CD4-positive, CD25-positive, alpha-beta regulatory T cell (primary cell): ENCODE measurements at regions not wholly inside any gene's neighbourhood (a gene's known extent, or its start where the extent isn't known, plus 50 kb on each side); places are given as distances from the start of the nearest gene placed in this dataset.

Source experiments
- ATAC-seq, 2 donors: fragments of 150-1000 bp; cut with Tn5 transposase; one replicate each; pipeline ENCODE4 v1.10.0; 2021; ENCODE audit warnings: low read depth in 2 of 2, moderate number of reproducible peaks in 2 of 2, moderate library complexity in 1 of 2
- DNase-seq, 3 donors: peaks; one replicate each; pipeline versions ENCODE4 v3.0.0 to v3.0.0-alpha.2; 2012 to 2022; ENCODE audit warnings: mixed read lengths in 1 of 3
- H3K27ac ChIP-seq: one replicate; pipeline ENCODE4 v1.7.0; 2013; ENCODE audit warnings: mild to moderate bottlenecking, low read length; ENCODE audit not compliant: insufficient read depth, poor library complexity, severe bottlenecking
- H3K27me3 ChIP-seq: one replicate; pipeline ENCODE4 v1.7.0; 2013; ENCODE audit warnings: low read length; ENCODE audit not compliant: control insufficient read depth, insufficient read depth
- H3K36me3 ChIP-seq: one replicate; pipeline ENCODE4 v1.7.0; 2013; ENCODE audit warnings: mild to moderate bottlenecking, low read length, moderate library complexity; ENCODE audit not compliant: control insufficient read depth, insufficient read depth
- H3K4me1 ChIP-seq: 2 replicates; pipeline ENCODE4 v1.7.0; 2013; ENCODE audit warnings: mild to moderate bottlenecking, low read length; ENCODE audit not compliant: insufficient read depth, control insufficient read depth, poor library complexity, severe bottlenecking
- H3K4me3 ChIP-seq: one replicate; pipeline ENCODE4 v1.7.0; 2013; ENCODE audit warnings: low read depth, mild to moderate bottlenecking, low read length, moderate library complexity
- H3K9me3 ChIP-seq, 2 experiments: 1 replicate in 1 of 2; 2 replicates in 1 of 2; pipeline ENCODE4 v1.7.0; 2013; ENCODE audit warnings: low read length in 2 of 2, mild to moderate bottlenecking in 1 of 2, moderate library complexity in 1 of 2; ENCODE audit not compliant: control insufficient read depth in 2 of 2
- H3K27ac Mint-ChIP-seq, 3 donors: one replicate each; pipeline ENCODE4 v1.8.0; 2020 to 2022; ENCODE audit warnings: mild to moderate bottlenecking in 3 of 3, mixed read lengths in 3 of 3, moderate library complexity in 2 of 3
- H3K27me3 Mint-ChIP-seq: one replicate; pipeline ENCODE4 v1.8.0; 2022; ENCODE audit warnings: mild to moderate bottlenecking, mixed read lengths
- H3K36me3 Mint-ChIP-seq: one replicate; pipeline ENCODE4 v1.8.0; 2020; ENCODE audit warnings: mixed read lengths
- H3K4me1 Mint-ChIP-seq, 4 donors: one replicate each; pipeline ENCODE4 v1.8.0; 2020 to 2022; ENCODE audit warnings: mixed read lengths in 4 of 4, mild to moderate bottlenecking in 1 of 4
- H3K4me3 Mint-ChIP-seq, 4 donors: one replicate each; pipeline ENCODE4 v1.8.0; 2020 to 2022; ENCODE audit warnings: mild to moderate bottlenecking in 4 of 4, mixed read lengths in 4 of 4, moderate library complexity in 3 of 4
- H3K9me3 Mint-ChIP-seq, 7 donors: one replicate each; pipeline ENCODE4 v1.8.0; 2020 to 2022; ENCODE audit warnings: mixed read lengths in 7 of 7, mild to moderate bottlenecking in 3 of 7, moderate library complexity in 2 of 7

- DNase-seq (no peak), ATAC-seq (no peak)
- Mint-ChIP-seq H3K9me3 (peaks cover 0 to 4% (median 0%) of the 10 kb centered on the region in 7 donors), H3K4me1 (no peaks in the 10 kb centered on the region), H3K27me3 (peaks cover 4% of the 10 kb centered on the region), H3K36me3 (no peaks in the 10 kb centered on the region), H3K4me3 (no peak overlapping the region), H3K27ac (no peak overlapping the region)
- Histone ChIP-seq H3K4me1 (no peaks in the 10 kb centered on the region), H3K36me3 (no peaks in the 10 kb centered on the region), H3K9me3 (no peaks in the 10 kb centered on the region), H3K27me3 (no peaks in the 10 kb centered on the region), H3K4me3 (no peak overlapping the region), H3K27ac (no peak overlapping the region)
Observed at GRCh38 chr5:174843263-174844250, 119.2 kb downstream of the MSX2 start.

GRCh38 chr5:174840435-174840834, 116.1 kb downstream of the MSX2 start:
- Mint-ChIP-seq H3K4me1 (no peaks in the 10 kb centered on the region), H3K4me3 (no peak overlapping the region), H3K36me3 (no peaks in the 10 kb centered on the region), H3K9me3 (peaks cover 0 to 6% (median 0%) of the 10 kb centered on the region in 7 donors), H3K27ac (no peak overlapping the region), H3K27me3 (no peaks in the 10 kb centered on the region)
- no peaks in the 10 kb centered on the region for H3K27me3 ChIP-seq
- no peak overlapping the region for H3K27ac ChIP-seq
- no peaks in the 10 kb centered on the region for H3K4me1 ChIP-seq
- DNase-seq (no peak), ATAC-seq (no peak)
- no peaks in the 10 kb centered on the region for H3K36me3 ChIP-seq
- no peaks in the 10 kb centered on the region for H3K9me3 ChIP-seq
- no peak overlapping the region for H3K4me3 ChIP-seq

- Mint-ChIP-seq H3K27ac (no peak overlapping the region), H3K36me3 (no peaks in the 10 kb centered on the region), H3K27me3 (no peaks in the 10 kb centered on the region), H3K4me3 (no peak overlapping the region), H3K4me1 (no peaks in the 10 kb centered on the region), H3K9me3 (peaks cover 0 to 4% (median 0%) of the 10 kb centered on the region in 7 donors)
- Histone ChIP-seq H3K27ac (no peak overlapping the region), H3K36me3 (no peaks in the 10 kb centered on the region), H3K4me1 (no peaks in the 10 kb centered on the region), H3K9me3 (no peaks in the 10 kb centered on the region), H3K4me3 (no peak overlapping the region), H3K27me3 (no peaks in the 10 kb centered on the region)
- no peak for ATAC-seq
- DNase-seq, result no peak
Observed at GRCh38 chr5:174839196-174839595, 114.8 kb downstream of the MSX2 start.

GRCh38 chr5:174837919-174838902, 113.8 kb downstream of the MSX2 start:
- Mint-ChIP-seq H3K4me1 (no peaks in the 10 kb centered on the region), H3K27me3 (no peaks in the 10 kb centered on the region)
- ATAC-seq, result no peak

GRCh38 chr5:174834081-174834480, 109.7 kb downstream of the MSX2 start:
- no peaks in the 10 kb centered on the region for H3K36me3 Mint-ChIP-seq
- H3K27ac Mint-ChIP-seq, result no peak overlapping the region
- H3K4me1 ChIP-seq, result no peaks in the 10 kb centered on the region
- H3K4me3 Mint-ChIP-seq, result no peak overlapping the region
- DNase-seq (no peak), ATAC-seq (no peak)
- peaks cover 0 to 5% (median 0%) of the 10 kb centered on the region in 7 donors for H3K9me3 Mint-ChIP-seq
- H3K27me3 Mint-ChIP-seq, result no peaks in the 10 kb centered on the region
- no peaks in the 10 kb centered on the region for H3K27me3 ChIP-seq
- H3K36me3 ChIP-seq, result no peaks in the 10 kb centered on the region
- H3K27ac ChIP-seq, result no peak overlapping the region
- no peak overlapping the region for H3K4me3 ChIP-seq
- H3K4me1 Mint-ChIP-seq, result no peaks in the 10 kb centered on the region
- no peaks in the 10 kb centered on the region for H3K9me3 ChIP-seq

More at GRCh38 chr5:174837919-174838902, 113.8 kb downstream of the MSX2 start:
- no peak for DNase-seq
- Mint-ChIP-seq H3K36me3 (no peaks in the 10 kb centered on the region), H3K4me3 (no peak overlapping the region), H3K27ac (no peak overlapping the region), H3K9me3 (peaks cover 0 to 4% (median 0%) of the 10 kb centered on the region in 7 donors)
- Histone ChIP-seq H3K9me3 (no peaks in the 10 kb centered on the region), H3K36me3 (no peaks in the 10 kb centered on the region), H3K4me1 (no peaks in the 10 kb centered on the region), H3K4me3 (no peak overlapping the region), H3K27ac (no peak overlapping the region), H3K27me3 (no peaks in the 10 kb centered on the region)

GRCh38 chr5:174832811-174833210, 108.4 kb downstream of the MSX2 start:
- Mint-ChIP-seq H3K27ac (no peak overlapping the region), H3K36me3 (no peaks in the 10 kb centered on the region), H3K4me1 (no peaks in the 10 kb centered on the region), H3K9me3 (peaks cover 0 to 2% (median 0%) of the 10 kb centered on the region in 7 donors), H3K27me3 (no peaks in the 10 kb centered on the region), H3K4me3 (no peak overlapping the region)
- ATAC-seq (no peak), DNase-seq (no peak)
- Histone ChIP-seq H3K4me3 (no peak overlapping the region), H3K36me3 (no peaks in the 10 kb centered on the region), H3K9me3 (no peaks in the 10 kb centered on the region), H3K27ac (no peak overlapping the region), H3K27me3 (no peaks in the 10 kb centered on the region), H3K4me1 (no peaks in the 10 kb centered on the region)

- H3K9me3 Mint-ChIP-seq, result peaks cover 0 to 2% (median 0%) of the 10 kb centered on the region in 7 donors
- no peak overlapping the region for H3K4me3 Mint-ChIP-seq
- ATAC-seq, result no peak
- no peaks in the 10 kb centered on the region for H3K36me3 ChIP-seq
- no peak for DNase-seq
- no peaks in the 10 kb centered on the region for H3K4me1 Mint-ChIP-seq
- no peaks in the 10 kb centered on the region for H3K27me3 ChIP-seq
- H3K27ac Mint-ChIP-seq, result no peak overlapping the region
- no peaks in the 10 kb centered on the region for H3K27me3 Mint-ChIP-seq
- H3K4me1 ChIP-seq, result no peaks in the 10 kb centered on the region
- H3K36me3 Mint-ChIP-seq, result no peaks in the 10 kb centered on the region
- no peak overlapping the region for H3K27ac ChIP-seq
- H3K4me3 ChIP-seq, result no peak overlapping the region
- no peaks in the 10 kb centered on the region for H3K9me3 ChIP-seq
Observed at GRCh38 chr5:174832025-174832424, 107.6 kb downstream of the MSX2 start.
